GM18505 (cell line): ENCODE measurements at regions not wholly inside any gene's neighbourhood (a gene's known extent, or its start where the extent isn't known, plus 50 kb on each side); places are given as distances from the start of the nearest gene placed in this dataset.

Experiments used
- ATAC-seq: cut with Tn5 transposase; IDR thresholded peaks from one replicate; pipeline ENCODE4 v1.9.1; 2021; ENCODE audit not compliant: unreplicated experiment
- POLR2A ChIP-seq: IDR thresholded peaks from 4 replicates; pipeline ENCODE4 v1.6.1; 2011; ENCODE audit warnings: borderline replicate concordance; ENCODE audit not compliant: insufficient read depth, insufficient read length; ENCODE audit errors: extremely low read depth

GRCh38 chr15:93495799-93496637 lies 407.0 kb upstream of the RGMA start:
- ATAC-seq = no peak
- TF ChIP-seq POLR2A = no peak

- no peak for ATAC-seq
- TF ChIP-seq POLR2A = no peak
Observed at GRCh38 chr15:93493172-93493571, 404.2 kb upstream of the RGMA start.

DNA sequence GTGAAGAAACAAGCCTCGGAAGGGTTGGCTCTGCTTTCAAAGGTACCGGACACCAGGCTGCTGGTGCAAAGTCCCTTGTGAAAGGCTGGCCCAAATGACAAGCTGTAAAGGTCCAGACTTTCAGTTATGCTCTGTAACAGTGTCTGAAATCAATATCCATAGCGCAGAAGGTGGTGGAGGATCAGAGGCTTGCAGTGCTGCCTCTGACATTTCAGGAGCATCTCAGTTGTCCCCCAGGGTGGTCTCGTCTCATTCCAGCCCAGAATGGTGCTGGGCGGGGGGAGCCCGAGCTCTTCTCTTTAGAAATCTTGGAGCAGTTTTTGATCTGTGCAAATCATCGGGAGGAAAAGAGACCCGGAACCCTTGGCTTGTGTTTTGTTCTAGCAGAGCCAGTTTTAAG lies 402.3 kb upstream of the RGMA start:
- TF ChIP-seq POLR2A = no peak
- no peak for ATAC-seq

DNA sequence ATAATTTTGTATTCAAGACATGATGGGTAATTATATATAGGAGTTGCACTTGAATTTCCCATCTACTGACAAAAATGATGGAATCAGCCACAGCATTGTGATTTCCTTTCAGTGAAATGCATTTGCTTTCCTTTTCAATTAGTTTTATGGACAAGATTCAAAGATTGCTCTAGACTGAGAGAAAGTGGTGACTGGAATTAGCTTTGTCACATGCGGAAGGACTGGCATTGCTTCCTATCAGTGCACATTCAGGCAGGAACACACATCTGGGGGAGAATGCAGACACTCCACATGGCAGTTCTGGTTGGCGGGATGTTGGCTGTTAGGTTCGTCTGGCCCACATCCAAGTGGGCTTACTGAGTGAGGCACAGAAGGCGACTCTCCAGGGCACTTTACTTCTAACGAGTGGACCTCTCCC lies 399.3 kb upstream of the RGMA start:
- no peak for TF ChIP-seq POLR2A
- no peak for ATAC-seq

DNA sequence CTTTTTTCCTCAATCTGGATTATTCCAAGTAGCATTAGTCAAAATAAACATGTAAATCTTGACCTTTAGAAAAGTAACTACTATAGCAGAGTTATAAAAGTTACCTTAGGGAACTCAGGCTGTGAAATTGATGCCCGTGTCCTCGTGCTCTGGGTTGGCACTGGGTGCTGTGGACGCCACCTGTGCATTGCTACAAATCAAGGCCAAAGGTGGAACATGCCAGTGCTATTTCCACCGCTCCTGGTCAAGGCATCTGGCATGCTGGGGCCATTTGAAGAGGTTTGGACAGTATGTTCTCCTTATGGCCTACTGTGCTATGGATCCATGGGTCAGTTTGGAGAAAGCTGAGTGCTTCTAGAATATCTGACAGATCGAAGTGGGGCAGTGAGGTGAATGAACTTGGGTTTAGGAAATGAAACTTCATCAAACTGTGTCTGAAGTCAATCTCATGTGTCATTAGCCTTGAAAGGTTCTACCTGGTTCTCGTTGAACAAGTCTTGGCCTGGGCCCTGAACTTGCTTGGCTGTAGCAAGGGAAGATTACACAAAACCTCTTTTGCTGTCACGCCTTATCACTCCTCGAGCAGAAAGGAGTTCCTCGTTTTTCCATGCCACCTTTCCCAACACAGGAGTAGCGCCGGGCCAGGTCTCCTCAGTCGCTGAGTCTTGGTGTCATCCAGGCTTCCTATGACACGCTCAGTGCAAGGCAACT lies 397.6 kb upstream of the RGMA start:
- TF ChIP-seq POLR2A = no peak
- ATAC-seq = no peak

DNA sequence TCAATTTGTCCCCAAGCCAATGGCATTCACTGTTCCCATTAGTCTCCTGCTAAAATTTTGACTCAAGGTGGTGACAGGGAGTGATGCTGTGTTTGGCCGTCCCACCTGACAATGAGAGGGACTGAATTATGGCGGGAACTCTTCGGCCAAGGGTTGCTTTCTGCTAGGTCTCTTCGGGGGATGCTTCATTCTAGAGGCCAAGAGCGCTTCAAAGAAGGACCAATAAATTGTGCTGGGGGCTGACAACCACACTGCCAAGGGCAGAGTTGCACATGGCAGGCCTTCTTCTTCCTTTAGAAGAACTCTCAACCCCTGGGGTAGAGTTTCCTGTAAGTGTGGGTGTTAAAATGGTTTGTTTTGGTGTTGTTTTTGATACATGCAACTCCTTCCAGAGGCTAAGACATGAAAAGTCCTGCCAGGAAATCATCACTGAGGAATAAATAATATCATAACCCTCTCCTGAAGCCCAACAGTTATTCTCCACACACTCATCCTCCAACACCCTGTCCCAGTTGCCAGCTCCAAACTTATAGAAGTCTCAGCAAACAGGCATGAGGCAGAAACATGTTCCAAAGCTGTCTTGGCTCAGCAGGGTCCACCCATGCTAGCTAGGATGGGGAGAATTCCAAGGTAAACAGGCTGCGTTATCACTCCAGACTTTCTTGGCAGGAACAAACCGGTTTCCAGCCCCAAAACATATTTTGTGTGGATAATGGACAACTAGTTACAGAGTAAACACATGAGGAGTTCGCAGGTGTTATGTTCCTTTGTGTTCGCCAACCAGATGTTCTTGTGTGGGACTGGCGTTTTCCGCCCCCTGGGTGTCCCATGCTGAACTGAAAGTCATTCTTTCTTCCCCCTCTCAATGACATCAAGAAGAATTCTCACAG lies 396.7 kb upstream of the RGMA start:
- no peak for TF ChIP-seq POLR2A
- no peak for ATAC-seq

DNA sequence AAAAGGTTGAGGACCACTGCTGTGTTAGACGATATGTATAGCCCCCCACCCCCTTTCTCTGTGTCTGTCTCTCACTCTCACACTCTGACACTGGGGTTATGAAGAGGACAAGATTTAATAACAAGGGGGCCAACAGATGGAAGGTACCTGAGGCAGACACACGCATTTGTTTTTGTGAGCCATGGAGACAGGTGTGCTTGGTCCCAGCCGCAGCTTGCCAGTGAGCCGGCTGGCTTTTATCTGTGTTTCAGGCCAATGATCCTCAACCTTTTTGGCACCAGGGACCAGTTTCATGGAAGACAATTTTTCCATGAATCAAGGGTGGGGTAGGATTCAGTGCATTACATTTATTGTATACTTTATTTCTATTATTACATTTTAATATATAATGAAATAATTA lies 394.9 kb upstream of the RGMA start:
- TF ChIP-seq POLR2A = no peak
- ATAC-seq = no peak

DNA sequence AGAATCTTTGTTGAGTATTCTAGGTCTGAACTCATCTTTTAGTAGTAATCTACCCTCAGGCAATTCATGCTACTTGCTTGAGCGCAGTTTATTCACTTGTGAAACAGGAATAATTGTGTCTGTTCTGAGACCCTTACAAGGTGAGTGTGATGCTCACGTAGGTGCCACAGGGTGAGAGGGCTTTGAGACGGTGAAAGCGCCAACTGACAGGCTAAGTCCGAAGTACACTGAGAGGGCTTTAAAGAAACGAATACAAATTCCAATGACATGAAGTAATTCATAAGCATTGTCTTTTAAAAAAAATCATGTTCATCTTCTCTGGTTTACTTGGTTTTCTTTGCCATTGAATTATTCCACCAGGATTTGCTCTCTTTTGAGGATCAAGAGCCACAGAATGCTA lies 393.7 kb upstream of the RGMA start:
- TF ChIP-seq POLR2A = no peak

GRCh38 chr15:93479715-93480114 lies 390.7 kb upstream of the RGMA start:
- TF ChIP-seq POLR2A = no peak
- ATAC-seq = no peak

More for the DNA sequence above, 393.7 kb upstream of the RGMA start:
- ATAC-seq = no peak

DNA sequence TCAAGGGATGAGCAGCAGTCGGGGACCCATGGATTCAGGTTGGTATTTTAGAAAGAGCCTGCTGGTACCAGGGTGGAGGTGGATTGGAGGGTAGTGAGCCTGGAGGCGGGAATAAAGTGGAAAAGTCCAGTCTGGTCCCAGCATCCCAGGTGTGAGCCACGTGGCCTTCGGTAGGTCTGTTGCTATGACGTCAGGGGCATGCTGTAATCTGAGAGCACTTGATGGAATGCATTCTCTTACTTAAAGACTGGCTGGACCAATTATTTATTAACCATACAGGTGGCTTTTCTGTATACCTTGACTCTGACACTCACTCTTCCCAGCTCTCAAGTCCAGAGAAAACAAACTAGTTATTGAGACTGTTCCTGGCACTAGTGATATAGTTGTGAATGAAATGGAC lies 389.9 kb upstream of the RGMA start:
- ATAC-seq = no peak
- TF ChIP-seq POLR2A = no peak

GRCh38 chr15:93477721-93478120 lies 388.7 kb upstream of the RGMA start:
- no peak for TF ChIP-seq POLR2A
- ATAC-seq = no peak

DNA sequence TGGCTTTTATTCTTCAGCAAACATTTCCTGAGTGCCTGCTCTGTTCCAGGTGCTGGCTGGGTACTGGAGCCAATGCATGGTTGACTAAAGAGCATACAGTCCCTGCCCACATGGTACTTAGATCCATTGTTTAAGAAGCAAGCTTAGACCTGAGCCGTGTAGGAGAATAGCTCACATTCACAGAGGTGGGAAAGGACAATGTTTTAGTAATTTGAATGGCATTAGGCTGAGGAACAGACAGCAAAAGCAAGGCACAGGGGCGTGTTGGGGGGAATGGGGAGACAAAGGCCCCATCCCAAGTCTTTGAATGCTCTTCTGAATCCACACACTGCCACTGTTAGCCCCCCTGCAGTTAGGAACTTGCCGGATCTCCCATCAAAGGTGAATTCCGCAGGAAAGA lies 388.2 kb upstream of the RGMA start:
- TF ChIP-seq POLR2A = no peak
- no peak for ATAC-seq

DNA sequence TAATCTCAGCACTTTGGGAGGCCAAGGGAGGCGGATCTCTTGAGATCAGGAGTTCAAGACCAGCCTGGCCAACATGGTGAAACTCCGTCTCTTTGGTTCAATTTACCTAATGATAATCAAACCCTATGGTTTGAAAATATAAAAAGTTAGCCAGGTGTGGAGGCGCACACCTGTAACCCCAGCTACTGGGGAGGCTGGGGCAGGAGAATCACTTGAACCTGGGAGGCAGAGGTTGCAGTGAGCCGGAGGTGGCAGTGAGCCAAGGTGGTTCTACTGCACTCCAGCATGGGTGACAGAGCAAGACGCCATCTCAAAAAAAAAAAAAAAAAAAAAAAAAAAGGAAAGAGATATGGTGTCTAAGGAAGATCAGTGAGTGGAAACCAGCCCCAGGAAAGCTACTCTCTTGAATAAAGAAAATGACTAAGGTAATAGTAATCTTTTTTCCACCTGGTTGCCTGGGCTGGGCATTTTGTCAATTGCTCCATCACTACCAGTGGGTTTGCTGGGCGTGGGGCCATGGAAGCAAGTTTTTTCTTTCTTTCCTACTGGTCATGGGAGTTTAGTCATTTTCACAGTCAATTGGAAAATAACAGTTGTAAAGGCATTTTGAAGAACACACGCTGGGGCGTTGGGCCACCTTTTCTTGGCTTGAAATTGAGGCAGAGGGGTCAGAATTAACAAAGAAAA lies 387.6 kb upstream of the RGMA start:
- ATAC-seq = no peak

More for the DNA sequence above, 387.6 kb upstream of the RGMA start:
- TF ChIP-seq POLR2A = no peak
